AG09319 (cell line): ENCODE measurements at regions not wholly inside any gene's neighbourhood (a gene's known extent, or its start where the extent isn't known, plus 50 kb on each side); places are given as distances from the start of the nearest gene placed in this dataset.

Experiments
- DNase-seq: peaks from one replicate; pipeline ENCODE4 v3.0.0-alpha.2; 2010; ENCODE audit warnings: low read depth; ENCODE audit errors: extremely low read depth
- CTCF ChIP-seq: IDR thresholded peaks from 2 replicates; pipeline ENCODE4 v1.5.1; 2011; ENCODE audit warnings: low read depth, mild to moderate bottlenecking, inconsistent platforms, low read length, moderate library complexity

GRCh38 chr7:44541-44896, 147.9 kb upstream of the FAM20C start:
- no peak for DNase-seq
- TF ChIP-seq CTCF: no peak

- no peak for DNase-seq
- TF ChIP-seq CTCF: no peak
These were observed 147.0 kb upstream of the FAM20C start for GRCh38 chr7:45106-46090.

GRCh38 chr7:46123-46829, 146.1 kb upstream of the FAM20C start:
- no peak for DNase-seq
- no peak for TF ChIP-seq CTCF

- no peak for TF ChIP-seq CTCF
These were observed 145.6 kb upstream of the FAM20C start for GRCh38 chr7:46830-47140.

GRCh38 chr7:51456-52068, 140.8 kb upstream of the FAM20C start:
- no peak for TF ChIP-seq CTCF
- DNase-seq: no peak

More at GRCh38 chr7:46830-47140, 145.6 kb upstream of the FAM20C start:
- no peak for DNase-seq

- no peak for DNase-seq
- TF ChIP-seq CTCF: no peak
These were observed 140.3 kb upstream of the FAM20C start for GRCh38 chr7:52100-52499.

- DNase-seq: no peak
- no peak for TF ChIP-seq CTCF
These were observed 138.8 kb upstream of the FAM20C start for GRCh38 chr7:53531-53930.
